ENCODE measurements at regions not wholly inside any gene's neighbourhood (a gene's known extent, or its start where the extent isn't known, plus 50 kb on each side); places are given as distances from the start of the nearest gene placed in this dataset.
"Not testable (repeated sequence)": the region's sequence is repeated elsewhere in the genome, so short reads cannot be mapped to it uniquely, and the experiment has no call there.

- no peak for DNase-seq
Measured at GRCh38 chr9:88875400-88876120, 115.7 kb upstream of the S1PR3 start.

- no peak for DNase-seq
Measured at GRCh38 chr9:88880199-88880598, 111.1 kb upstream of the S1PR3 start.

GRCh38 chr9:88884291-88884690, 107.0 kb upstream of the S1PR3 start:
- DNase-seq: not testable (repeated sequence)

GRCh38 chr9:88886762-88887161, 104.5 kb upstream of the S1PR3 start:
- not testable (repeated sequence) for DNase-seq

- DNase-seq: peak; percentile 6 to 48 (median 39)
Measured at GRCh38 chr9:88889386-88889785, 101.9 kb upstream of the S1PR3 start.

- DNase-seq: no peak
Measured at GRCh38 chr9:88890546-88890945, 100.7 kb upstream of the S1PR3 start.

- peak; percentile 23 to 46 (median 30) for DNase-seq
Measured at GRCh38 chr9:88891040-88891439, 100.2 kb upstream of the S1PR3 start.

GRCh38 chr9:88892724-88893123, 98.5 kb upstream of the S1PR3 start:
- DNase-seq: no peak

GRCh38 chr9:88897081-88897480, 94.2 kb upstream of the S1PR3 start:
- no peak for DNase-seq

GRCh38 chr9:88898039-88898720, 93.1 kb upstream of the S1PR3 start:
- DNase-seq: no peak

GRCh38 chr9:88905506-88905905, 85.8 kb upstream of the S1PR3 start:
- no peak for DNase-seq

GRCh38 chr9:88915916-88916315, 75.4 kb upstream of the S1PR3 start:
- no peak for DNase-seq

GRCh38 chr9:88916894-88917293, 74.4 kb upstream of the S1PR3 start:
- no peak for DNase-seq

GRCh38 chr9:88917375-88917774, 73.9 kb upstream of the S1PR3 start:
- no peak for DNase-seq

- DNase-seq: not testable (repeated sequence)
Measured at GRCh38 chr9:88918537-88918936, 72.7 kb upstream of the S1PR3 start.

- no peak for DNase-seq
Measured at GRCh38 chr9:88920645-88921044, 70.6 kb upstream of the S1PR3 start.

GRCh38 chr9:88922091-88922490, 69.2 kb upstream of the S1PR3 start:
- no peak for DNase-seq

- DNase-seq: no peak
Measured at GRCh38 chr9:88923092-88923491, 68.2 kb upstream of the S1PR3 start.

GRCh38 chr9:88923653-88924288, 67.5 kb upstream of the S1PR3 start:
- peak; percentile 90 to 96 (median 92) for DNase-seq

GRCh38 chr9:88925481-88925880, 65.8 kb upstream of the S1PR3 start:
- DNase-seq: peak in 1 of 4 experiments; percentile 11

- DNase-seq: peak in 3 of 4 experiments; percentile 38 to 52 (median 38)
Measured at GRCh38 chr9:88926781-88927505, 64.3 kb upstream of the S1PR3 start.

GRCh38 chr9:88927510-88927909, 63.8 kb upstream of the S1PR3 start:
- DNase-seq: peak; percentile 28 to 88 (median 58)

GRCh38 chr9:88930716-88931115, 60.6 kb upstream of the S1PR3 start:
- DNase-seq: no peak
